GM23338 (cell line): ENCODE measurements at regions not wholly inside any gene's neighbourhood (a gene's known extent, or its start where the extent isn't known, plus 50 kb on each side); places are given as distances from the start of the nearest gene placed in this dataset.

Source experiments
- ATAC-seq: fragments of 200-7000 bp; cut with Tn5 transposase; 3 replicates; pipeline ENCODE4 v1.9.1; 2020
- DNase-seq: peaks from one replicate; pipeline ENCODE4 v3.0.0-alpha.2; 2015; ENCODE audit warnings: low spot score
- H2AFZ ChIP-seq: fragments of 200-600 bp; sonication (generic); 2 replicates; pipeline ENCODE4 v1.8.0; 2016; ENCODE audit warnings: antibody characterized with exemption, mild to moderate bottlenecking, moderate library complexity
- H3F3A ChIP-seq: fragments of 200-600 bp; sonication (generic); replicated peaks from 2 replicates; pipeline ENCODE4 v1.8.0; 2017; ENCODE audit warnings: antibody characterized with exemption, mixed run types, low read depth
- H3K27ac ChIP-seq: fragments of 200-600 bp; sonication (generic); 2 replicates; pipeline ENCODE4 v1.6.1; 2016; ENCODE audit warnings: low read depth
- H3K27me3 ChIP-seq: fragments of 200-600 bp; sonication (generic); 2 replicates; pipeline ENCODE4 v1.8.0; 2016; ENCODE audit warnings: mild to moderate bottlenecking, mixed run types, moderate library complexity; ENCODE audit not compliant: insufficient read depth
- H3K36me3 ChIP-seq: fragments of 200-600 bp; sonication (generic); 2 replicates; pipeline ENCODE4 v1.8.0; 2016; ENCODE audit warnings: mild to moderate bottlenecking; ENCODE audit not compliant: insufficient read depth
- H3K4me1 ChIP-seq: fragments of 200-600 bp; sonication (generic); 2 replicates; pipeline ENCODE4 v1.8.0; 2016; ENCODE audit warnings: mild to moderate bottlenecking, moderate library complexity; ENCODE audit not compliant: insufficient read depth
- H3K4me2 ChIP-seq: fragments of 200-600 bp; sonication (generic); 2 replicates; pipeline ENCODE4 v1.7.1; 2017; ENCODE audit warnings: mixed run types
- H3K4me3 ChIP-seq: fragments of 200-600 bp; sonication (generic); 2 replicates; pipeline ENCODE4 v1.6.1; 2016; ENCODE audit warnings: mixed run types
- H3K79me2 ChIP-seq: fragments of 200-600 bp; sonication (generic); replicated peaks from 2 replicates; pipeline ENCODE4 v1.8.0; 2017; ENCODE audit warnings: mild to moderate bottlenecking; ENCODE audit not compliant: insufficient read depth
- H3K9me2 ChIP-seq: fragments of 200-600 bp; sonication (generic); 2 replicates; pipeline ENCODE4 v1.8.0; 2017; ENCODE audit not compliant: insufficient read depth
- H4K20me1 ChIP-seq: fragments of 200-600 bp; sonication (generic); replicated peaks from 2 replicates; pipeline ENCODE4 v1.8.0; 2017; ENCODE audit warnings: mild to moderate bottlenecking; ENCODE audit not compliant: insufficient read depth
- H3K27ac Mint-ChIP-seq: 2 replicates; pipeline ENCODE4 v1.8.0; 2020; ENCODE audit warnings: inconsistent platforms, mild to moderate bottlenecking, moderate library complexity, mixed read lengths
- H3K27me3 Mint-ChIP-seq: 3 replicates; pipeline ENCODE4 v1.8.0; 2022; ENCODE audit warnings: low read depth, mild to moderate bottlenecking, moderate library complexity, mixed read lengths, inconsistent platforms; ENCODE audit not compliant: insufficient read depth, poor library complexity
- H3K36me3 Mint-ChIP-seq: 3 replicates; pipeline ENCODE4 v1.8.0; 2021; ENCODE audit warnings: low read depth, mild to moderate bottlenecking, inconsistent platforms, moderate library complexity, mixed read lengths
- H3K4me1 Mint-ChIP-seq: 3 replicates; pipeline ENCODE4 v1.8.0; 2020; ENCODE audit warnings: mild to moderate bottlenecking, inconsistent platforms, mixed read lengths
- H3K4me3 Mint-ChIP-seq: 3 replicates; pipeline ENCODE4 v1.8.0; 2021; ENCODE audit warnings: moderate library complexity, mild to moderate bottlenecking, inconsistent platforms, mixed read lengths
- H3K9me3 Mint-ChIP-seq: 3 replicates; pipeline ENCODE4 v1.8.0; 2020; ENCODE audit warnings: moderate library complexity, mild to moderate bottlenecking, inconsistent platforms, mixed read lengths
- CREB1 ChIP-seq: fragments of 250-450 bp; sonication (Bioruptor Pico); IDR thresholded peaks from 2 replicates; pipeline ENCODE4 v1.5.0; 2020; ENCODE audit warnings: low read depth, mild to moderate bottlenecking, moderate library complexity
- CTCF ChIP-seq, 2 experiments: fragments of 200-600 bp in 1 of 2; sonication (generic) in 1 of 2; conservative IDR thresholded peaks; 2 replicates each; pipeline versions ENCODE4 v1.5.1 to v1.6.1; 2016 to 2017; ENCODE audit warnings: antibody characterized with exemption in 2 of 2, low read depth in 2 of 2, mild to moderate bottlenecking in 2 of 2, moderate library complexity in 1 of 2
- ETS1 ChIP-seq: IDR thresholded peaks from 2 replicates; pipeline ENCODE4 v1.6.1; 2016; ENCODE audit warnings: antibody characterized with exemption
- EZH2phosphoT487 ChIP-seq: fragments of 200-600 bp; sonication (generic); IDR thresholded peaks from one replicate; pipeline ENCODE4 v1.8.1; 2018; ENCODE audit warnings: antibody characterized with exemption; ENCODE audit not compliant: unreplicated experiment
- JUNB ChIP-seq: IDR thresholded peaks from one replicate; pipeline ENCODE4 v1.6.1; 2016; ENCODE audit warnings: antibody characterized with exemption; ENCODE audit not compliant: unreplicated experiment
- NANOG ChIP-seq: IDR thresholded peaks from 2 replicates; pipeline ENCODE4 v1.6.1; 2016; ENCODE audit warnings: antibody characterized with exemption, borderline replicate concordance
- POLR2AphosphoS5 ChIP-seq: IDR thresholded peaks from 2 replicates; pipeline ENCODE4 v1.6.1; 2016; ENCODE audit warnings: antibody characterized with exemption, low read depth
- REST ChIP-seq: IDR thresholded peaks from one replicate; pipeline ENCODE4 v1.6.1; 2018; ENCODE audit warnings: antibody characterized with exemption; ENCODE audit not compliant: unreplicated experiment
- ZNF114 ChIP-seq: fragments of 250-450 bp; sonication (Bioruptor Pico); IDR thresholded peaks from 2 replicates; pipeline ENCODE4 v1.5.0; 2020; ENCODE audit warnings: mild to moderate bottlenecking, moderate library complexity
- ZNF331 ChIP-seq: fragments of 250-450 bp; sonication (Bioruptor Pico); IDR thresholded peaks from 2 replicates; pipeline ENCODE4 v1.5.0; 2020; ENCODE audit warnings: low read depth, mild to moderate bottlenecking, moderate library complexity

- no peak for TF ChIP-seq JUNB
- TF ChIP-seq NANOG, result no peak
- no peak for TF ChIP-seq CREB1 (CRISPR knock-in tag)
Observed at GRCh38 chr16:48817032-48817431, 207.1 kb upstream of the N4BP1 start (continued).

GRCh38 chr16:48816393-48816792, 206.4 kb upstream of the N4BP1 start:
- no peaks in the 10 kb centered on the region for H3K9me3 Mint-ChIP-seq
- peaks cover 10% of the 10 kb centered on the region; the same call in 1 of the 2 replicates for H3K4me1 ChIP-seq
- peaks cover 13% of the 10 kb centered on the region for H3K27me3 ChIP-seq
- no peaks in the 10 kb centered on the region for H3K36me3 Mint-ChIP-seq
- ATAC-seq, result no peak
- H3K4me2 ChIP-seq, result no peak overlapping the region
- H3K27ac ChIP-seq, result no peak overlapping the region
- H2AFZ ChIP-seq, result no peak overlapping the region
- no peaks in the 10 kb centered on the region; the same call in 1 of the 2 replicates for H3K9me2 ChIP-seq
- H3K27ac Mint-ChIP-seq, result no peak overlapping the region
- no peaks in the 10 kb centered on the region for H3K36me3 ChIP-seq
- H3K27me3 Mint-ChIP-seq, result peaks cover 14% of the 10 kb centered on the region
- H3K4me1 Mint-ChIP-seq, result peaks cover 12% of the 10 kb centered on the region; the same call in 2 of the 3 replicates
- no peak overlapping the region for H3K4me3 Mint-ChIP-seq
- H4K20me1 ChIP-seq, result no peaks in the 10 kb centered on the region
- TF ChIP-seq EZH2phosphoT487 (no peak), ZNF331 (CRISPR knock-in tag) (no peak), REST (no peak), CREB1 (CRISPR knock-in tag) (no peak), CTCF (conservative IDR thresholded peaks at IDR 0.05; ENCODE audit: low read depth in 2 of 2) (no peak), ETS1 (no peak), JUNB (no peak), ZNF114 (no peak), POLR2AphosphoS5 (no peak), NANOG (no peak)
- H3K79me2 ChIP-seq, result no peaks in the 10 kb centered on the region
- DNase-seq, result no peak
- H3K4me3 ChIP-seq, result no peak overlapping the region
- no peaks in the 10 kb centered on the region for H3F3A ChIP-seq
